Stimulated activated naive CD4-positive, alpha-beta T cell treated with Interleukin-2 at 50 U/mL for 16 hours (primary cell): ENCODE measurements at regions not wholly inside any gene's neighbourhood (a gene's known extent, or its start where the extent isn't known, plus 50 kb on each side); places are given as distances from the start of the nearest gene placed in this dataset.

Source experiments
- DNase-seq: peaks from one replicate; lab custom pipeline; 2025; lab: John Stamatoyannopoulos, UW

DNA sequence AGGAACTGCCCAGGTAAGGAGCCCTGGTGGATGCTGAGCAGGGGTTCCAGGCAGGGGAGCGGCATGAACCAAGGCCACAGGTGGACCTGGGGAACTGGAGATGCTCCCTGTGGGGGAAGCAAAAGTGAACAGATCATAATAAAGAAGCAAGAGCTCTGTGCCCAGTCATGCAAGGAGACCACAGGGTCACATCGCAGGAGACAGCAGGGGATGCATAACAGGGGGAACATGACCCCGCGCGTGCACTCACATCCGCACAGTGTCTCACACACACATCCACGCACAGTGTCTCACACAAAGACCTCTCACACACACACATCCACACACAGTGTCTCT lies 473.3 kb upstream of the HS6ST1 start:
- no peak for DNase-seq

DNA sequence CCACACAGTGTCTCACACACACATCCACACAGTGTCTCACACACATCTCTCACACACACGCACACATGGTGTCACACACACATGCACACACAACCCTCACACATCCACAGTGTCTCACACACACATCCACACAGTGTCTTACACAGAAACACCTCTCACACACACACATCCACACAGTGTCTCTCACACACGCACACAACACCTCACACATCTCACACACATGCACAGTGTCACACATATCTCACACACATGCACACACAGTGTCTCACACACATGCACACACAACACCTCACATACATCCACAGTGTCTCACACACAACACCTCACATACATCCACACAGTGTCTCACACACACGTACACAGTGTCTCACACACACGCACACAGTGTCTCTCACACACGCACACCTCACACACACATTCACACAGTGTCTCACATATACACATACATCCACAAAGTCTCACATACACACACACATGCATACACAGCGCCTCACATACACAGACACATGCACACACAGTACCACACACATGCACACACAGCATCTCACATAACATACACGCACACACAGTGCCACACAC lies 473.9 kb upstream of the HS6ST1 start:
- no peak for DNase-seq

DNA sequence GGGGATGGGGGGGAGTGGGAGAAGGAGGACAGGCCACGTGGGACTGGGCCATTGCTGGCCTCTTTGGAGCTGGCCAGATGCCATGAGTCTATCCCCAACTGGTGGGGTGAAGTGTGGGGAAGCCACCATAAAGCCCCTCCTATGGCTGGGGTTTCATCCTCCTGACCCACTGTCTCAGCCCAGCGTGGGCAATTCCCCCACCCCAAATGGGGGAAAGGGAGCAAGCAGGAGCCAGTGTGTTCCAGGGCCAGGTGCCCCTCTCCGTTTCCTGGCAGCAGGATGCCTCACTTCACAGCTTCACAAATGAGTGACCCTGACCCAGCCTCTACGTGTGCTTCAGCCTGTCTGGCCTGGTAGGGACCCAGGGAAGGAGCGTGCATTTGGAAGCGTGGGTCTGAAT lies 474.7 kb upstream of the HS6ST1 start:
- no peak for DNase-seq

DNA sequence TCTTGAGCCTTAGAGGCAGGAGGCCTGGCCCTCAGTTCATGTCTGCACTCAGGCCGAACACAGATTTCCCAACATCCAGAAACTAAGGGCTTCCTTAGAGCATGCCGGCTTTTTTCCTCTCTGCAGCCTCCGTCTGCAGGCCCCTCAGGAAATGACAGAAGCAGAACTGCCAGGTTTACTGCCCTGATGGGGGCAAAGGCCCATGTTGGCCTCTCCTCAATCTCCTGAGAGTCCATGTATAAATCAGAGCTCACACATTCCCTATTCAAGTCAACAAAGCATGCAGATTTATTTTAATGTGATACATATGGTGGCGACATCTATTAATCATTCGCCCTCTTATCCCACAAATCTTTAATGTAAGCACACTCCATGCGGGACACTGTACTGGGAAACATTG lies 475.6 kb upstream of the HS6ST1 start:
- DNase-seq, result no peak

DNA sequence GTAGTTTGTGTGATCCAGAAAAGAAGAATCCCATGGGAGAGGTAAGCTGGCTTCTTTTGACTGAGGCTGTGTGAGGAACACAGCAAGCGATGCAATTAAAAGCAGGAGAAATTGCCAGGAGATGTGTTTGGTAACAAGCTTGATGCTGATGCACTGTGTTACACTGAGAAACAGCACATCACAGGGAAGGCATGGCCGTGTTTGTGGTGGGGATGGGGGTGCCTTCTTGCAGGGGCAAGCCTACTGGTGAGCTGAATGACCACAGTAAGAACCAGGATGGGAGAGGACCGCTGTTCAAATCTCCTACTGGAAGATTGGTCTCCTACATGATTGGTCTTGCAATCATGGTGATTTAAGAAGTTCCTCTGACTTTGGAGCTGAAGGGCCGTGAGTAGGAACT lies 477.7 kb upstream of the HS6ST1 start:
- DNase-seq, result no peak

DNA sequence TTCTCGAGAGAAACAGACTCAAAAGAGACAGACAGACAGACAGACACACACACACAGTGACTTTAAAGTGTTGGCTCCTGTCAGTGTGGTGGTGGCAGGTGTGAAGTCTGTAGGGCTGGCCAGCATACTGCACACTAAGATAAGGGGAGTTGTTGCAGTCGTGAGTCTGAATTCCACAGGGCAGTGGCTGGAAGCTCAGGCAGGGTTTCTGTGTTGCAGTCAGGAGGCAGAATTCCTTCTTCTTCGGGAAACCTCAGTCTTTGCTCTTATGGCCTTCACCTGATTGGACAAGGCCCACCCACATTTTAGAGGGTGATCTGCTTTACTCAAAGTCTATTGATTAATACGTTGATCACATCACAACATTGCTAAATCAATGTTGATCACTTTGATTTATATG lies 478.4 kb upstream of the HS6ST1 start:
- DNase-seq, result no peak

DNA sequence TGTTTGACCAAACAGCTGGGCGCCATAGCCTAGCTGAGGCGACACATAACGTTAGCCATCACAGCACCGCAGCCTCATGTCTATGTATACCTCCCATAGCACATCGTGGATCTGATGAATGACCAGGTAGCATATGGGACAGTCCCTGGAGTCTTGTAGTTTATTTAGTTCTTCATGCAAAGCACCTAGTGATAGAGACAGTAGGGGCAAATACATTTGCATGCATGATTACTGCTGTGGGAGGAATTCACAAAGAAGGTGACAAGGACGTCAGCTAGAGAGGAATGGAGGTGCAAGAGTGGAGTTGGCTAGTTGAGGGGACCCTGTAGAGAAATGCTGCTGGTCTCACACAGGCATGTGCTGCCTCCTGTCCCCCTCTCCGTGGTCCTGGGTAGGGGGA lies 478.9 kb upstream of the HS6ST1 start:
- DNase-seq, result no peak

DNA sequence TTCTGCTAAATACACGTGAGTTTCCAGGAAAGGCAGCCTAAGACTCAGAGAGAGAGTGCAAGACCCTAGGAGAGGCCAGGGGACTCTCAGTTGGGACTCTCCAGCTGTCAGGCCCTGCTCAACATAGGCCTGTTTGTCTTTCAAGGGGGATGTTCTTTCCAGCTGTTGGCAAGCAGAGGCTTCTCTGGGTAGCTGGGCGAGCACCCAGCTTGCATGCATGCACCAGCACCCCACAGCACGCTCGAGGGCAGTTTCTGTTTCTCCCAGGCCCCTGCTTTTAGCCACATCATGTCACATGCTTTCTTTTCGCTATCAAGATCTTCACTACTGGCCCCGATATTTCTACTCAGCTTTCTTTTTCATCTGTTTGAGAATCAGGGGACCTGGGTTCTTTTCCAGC lies 479.3 kb upstream of the HS6ST1 start:
- DNase-seq, result no peak

DNA sequence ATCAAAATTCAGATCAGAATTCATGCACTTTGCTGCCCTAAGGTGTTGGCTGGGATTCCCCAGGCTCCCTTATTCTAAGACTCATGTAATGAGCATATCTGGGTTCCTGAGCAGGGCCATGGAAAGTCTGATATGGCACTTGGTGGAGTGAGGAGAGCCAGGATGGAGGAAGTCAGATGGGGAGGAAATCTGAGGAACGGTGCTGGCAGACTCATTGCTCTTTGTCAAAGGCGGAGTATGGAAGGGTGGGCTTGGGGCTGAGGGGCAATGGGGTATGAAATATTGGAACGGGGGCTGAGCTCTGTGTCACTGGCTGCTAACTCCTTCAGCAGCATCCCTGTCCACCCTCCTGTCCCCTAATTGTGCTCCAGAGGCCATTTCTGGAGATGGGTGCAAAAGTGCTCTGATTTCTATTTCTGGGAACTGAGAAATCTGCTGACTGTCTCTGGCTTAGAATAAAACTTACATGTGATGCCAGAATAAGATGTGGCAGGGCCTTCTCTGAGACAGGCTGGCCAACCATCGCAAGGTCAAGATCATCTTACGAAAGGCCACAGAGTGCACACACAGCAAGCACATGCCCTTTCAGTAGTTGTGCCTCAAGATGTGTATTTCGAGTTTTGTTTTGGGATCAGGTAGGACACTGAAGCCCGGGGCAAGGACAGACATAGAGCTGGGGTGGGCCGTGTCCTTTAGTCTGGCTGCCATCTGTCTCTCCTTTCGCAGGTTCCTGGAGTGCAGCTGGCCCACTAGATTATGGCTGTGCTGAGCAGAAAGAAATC lies 480.0 kb upstream of the HS6ST1 start:
- DNase-seq, result no peak

DNA sequence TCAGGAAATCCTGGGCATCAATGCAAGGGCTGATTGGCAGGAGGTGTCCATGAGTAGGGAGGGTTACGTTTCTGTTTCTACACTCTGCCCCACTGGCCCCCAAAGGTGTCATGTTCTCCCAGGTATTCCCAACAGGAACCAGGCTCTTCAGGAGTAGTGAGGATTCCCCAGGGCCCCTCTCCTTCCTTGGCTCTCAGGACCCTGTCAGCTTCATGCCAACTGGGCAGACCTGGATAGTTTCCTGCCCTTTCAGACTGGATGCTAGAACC lies 480.6 kb upstream of the HS6ST1 start:
- DNase-seq, result no peak

DNA sequence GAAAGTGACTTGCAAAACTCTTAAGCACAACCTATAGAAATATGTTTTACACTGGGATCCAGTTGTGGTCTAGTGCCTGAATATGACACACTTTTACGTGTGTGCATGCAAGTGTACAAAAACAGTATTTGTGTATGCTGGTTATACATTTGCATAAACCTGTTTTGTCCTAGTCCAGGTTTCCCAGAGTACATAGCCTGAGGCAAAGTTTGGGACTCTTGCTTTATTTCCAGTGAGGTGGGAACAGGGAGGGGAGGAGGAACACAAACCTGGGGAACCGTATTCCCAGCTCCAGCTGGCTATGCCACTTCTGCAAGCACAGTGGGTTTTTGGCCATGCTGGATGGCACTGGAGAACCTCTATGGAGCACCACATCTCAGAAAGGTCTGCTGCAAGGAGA lies 481.1 kb upstream of the HS6ST1 start:
- no peak for DNase-seq

DNA sequence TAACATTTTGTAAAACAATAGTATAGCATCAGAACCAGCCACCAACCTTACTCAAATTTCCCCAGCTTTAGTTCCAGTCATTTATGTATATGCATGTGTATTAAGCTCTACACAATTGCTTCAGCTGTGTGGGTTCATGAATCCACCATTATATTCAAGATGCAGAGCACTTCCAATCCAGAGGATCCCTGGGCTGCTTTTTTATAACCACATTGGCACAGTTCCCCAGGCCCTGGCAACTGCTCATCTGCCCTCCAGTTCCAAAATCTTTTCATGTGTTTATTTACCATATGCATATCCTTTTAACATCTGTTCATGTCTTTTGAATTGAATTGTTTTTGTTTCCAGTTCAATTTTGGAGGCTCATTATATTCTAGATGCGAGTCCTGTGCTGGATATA lies 482.9 kb upstream of the HS6ST1 start:
- DNase-seq, result no peak

DNA sequence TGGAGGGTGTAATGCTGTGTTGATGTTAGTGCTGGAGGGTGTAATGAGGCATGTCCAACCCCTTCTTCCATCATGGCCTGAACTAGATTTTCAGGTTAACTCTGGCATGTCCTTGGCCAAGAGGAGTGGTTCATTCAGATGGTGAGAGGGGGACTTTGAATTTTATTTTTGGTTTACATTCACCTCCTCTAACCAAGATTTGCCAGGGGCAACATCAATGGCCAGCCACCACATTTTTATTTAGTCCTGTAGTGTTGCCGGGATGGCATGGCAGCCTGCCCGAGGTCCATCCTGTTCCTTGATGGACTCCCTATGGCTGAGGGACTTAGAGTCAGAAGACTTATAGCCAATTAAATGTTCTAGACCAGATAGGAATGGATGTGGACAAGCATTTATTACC lies 484.6 kb upstream of the HS6ST1 start:
- DNase-seq, result no peak

DNA sequence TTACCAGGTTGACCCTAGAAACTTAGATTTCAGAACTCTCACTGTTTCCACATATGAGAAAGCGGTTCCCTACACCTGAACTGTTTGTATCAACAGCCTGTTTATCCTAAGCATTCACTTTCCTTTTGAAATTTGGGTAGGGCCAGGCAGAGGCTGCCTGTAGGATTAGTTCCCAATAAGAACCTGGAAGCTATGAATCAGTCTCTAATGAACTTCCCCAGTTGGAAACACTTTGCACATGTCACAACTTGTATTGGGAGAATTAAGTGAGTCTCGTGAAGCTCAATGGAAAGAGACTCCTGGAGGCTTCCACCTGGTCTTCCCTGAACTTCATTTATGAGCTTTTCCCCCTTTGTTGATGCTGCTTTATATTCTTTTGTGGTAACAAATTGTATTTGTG lies 486.6 kb upstream of the HS6ST1 start:
- DNase-seq, result no peak

DNA sequence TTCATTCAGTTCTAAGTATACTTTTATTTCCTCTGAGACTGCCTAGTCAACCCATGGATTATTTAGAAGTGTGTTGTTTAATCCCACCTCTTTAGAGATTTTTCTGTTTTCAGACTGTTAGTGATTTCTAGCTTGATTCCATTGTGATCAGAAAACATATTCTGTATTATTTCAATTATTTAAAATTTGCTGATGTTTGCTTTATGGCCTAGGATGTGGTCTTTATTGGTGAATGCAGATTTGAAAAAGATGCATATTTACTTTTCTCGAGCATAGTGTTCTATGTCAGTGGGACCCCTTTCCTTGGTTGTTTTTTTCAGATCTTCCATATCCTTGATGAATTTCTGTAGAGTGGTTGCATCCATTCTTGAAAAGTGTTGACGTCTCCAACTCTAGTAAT lies 487.2 kb upstream of the HS6ST1 start:
- DNase-seq, result no peak

DNA sequence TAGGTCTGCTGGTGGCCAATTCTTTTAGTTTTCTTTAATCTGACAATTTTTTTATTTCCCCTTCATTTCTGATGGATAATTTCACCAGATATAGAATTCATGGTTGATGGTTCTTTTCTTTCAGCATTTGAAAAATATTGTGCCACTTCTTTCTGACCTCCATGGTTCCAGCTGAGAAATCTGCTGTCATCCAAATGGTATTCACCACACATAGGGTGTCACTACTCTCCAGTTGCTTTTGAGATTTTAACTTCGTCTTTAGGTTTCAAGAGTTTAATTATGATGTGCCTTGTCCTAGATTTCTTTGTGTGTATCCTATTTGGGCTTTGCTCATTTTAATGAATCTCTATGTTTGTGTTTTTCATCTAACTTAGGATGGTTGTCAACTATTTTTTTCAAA lies 488.6 kb upstream of the HS6ST1 start:
- no peak for DNase-seq

DNA sequence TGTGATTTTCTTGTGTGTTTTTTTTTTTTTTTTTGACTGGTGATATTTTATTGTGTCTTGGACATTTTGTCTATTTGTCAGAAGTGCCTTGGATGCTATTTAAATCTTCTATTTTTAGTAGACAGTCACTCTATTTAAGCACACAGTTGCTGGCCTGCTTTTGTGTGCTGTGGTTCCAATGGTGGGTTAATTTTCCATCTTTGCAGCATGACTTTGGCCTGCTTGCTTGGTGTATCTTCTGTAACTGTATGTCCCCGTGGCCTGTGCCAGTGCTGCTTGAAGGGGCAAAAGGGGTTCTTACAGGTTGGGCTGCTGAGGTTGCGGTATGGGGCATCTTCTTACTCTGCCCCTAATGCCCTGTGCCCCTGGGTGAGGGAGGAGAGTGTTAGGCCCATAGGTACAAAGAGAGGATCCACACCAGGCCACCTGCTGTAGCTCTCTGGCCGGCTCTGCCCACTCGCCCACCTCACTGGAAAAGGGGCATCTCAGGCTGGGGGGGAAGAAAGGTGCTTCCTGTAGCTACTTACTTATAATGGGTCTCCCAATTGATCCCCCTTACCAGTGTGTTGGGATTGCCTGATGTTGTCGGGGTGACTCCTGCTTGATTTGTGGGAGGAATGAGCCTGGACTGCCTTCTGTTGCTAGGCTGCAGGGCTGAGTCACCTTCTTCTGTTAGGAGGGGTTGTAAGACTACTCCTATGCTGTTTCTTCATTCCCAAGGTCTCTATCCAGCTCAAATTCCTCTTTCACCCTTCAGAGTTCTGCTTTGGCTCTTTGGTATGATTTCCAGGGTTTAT lies 490.0 kb upstream of the HS6ST1 start:
- DNase-seq, result no peak

DNA sequence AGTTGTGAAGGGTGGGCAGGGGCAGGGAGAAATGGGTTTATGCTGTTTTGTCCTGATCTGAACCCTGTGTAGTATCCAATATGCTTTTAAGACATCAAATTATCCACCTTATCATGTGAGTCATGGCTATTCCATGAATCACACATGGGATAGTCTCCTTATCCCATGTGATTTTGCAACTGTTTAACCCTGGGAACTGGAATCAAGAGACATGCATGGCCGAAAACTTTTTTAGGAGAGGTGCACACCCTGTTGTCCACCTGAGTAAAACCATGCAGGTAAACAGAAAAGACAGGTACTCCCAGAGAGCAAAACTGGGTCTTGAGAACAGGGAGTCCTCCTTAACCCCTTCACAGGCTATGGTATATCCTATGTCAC lies 490.6 kb upstream of the HS6ST1 start:
- no peak for DNase-seq

DNA sequence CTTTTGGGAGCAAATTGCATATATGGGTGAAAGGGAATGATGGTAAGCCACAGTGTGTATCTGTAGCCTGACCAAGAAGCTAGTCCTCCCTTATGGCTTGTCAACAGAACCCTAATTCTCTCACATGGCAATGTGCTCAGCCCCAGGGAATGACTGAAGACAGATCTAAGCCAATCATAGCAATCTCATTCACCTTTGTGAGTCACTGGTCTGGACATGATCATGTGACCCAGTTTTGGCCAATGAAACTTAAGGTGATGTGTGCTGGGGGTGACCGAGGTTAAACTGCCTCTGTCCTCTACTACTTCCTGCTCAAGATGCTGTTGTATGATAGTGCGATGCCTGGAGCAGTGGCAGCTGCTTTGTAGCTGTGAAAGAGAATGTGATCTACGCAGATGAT lies 491.2 kb upstream of the HS6ST1 start:
- no peak for DNase-seq

DNA sequence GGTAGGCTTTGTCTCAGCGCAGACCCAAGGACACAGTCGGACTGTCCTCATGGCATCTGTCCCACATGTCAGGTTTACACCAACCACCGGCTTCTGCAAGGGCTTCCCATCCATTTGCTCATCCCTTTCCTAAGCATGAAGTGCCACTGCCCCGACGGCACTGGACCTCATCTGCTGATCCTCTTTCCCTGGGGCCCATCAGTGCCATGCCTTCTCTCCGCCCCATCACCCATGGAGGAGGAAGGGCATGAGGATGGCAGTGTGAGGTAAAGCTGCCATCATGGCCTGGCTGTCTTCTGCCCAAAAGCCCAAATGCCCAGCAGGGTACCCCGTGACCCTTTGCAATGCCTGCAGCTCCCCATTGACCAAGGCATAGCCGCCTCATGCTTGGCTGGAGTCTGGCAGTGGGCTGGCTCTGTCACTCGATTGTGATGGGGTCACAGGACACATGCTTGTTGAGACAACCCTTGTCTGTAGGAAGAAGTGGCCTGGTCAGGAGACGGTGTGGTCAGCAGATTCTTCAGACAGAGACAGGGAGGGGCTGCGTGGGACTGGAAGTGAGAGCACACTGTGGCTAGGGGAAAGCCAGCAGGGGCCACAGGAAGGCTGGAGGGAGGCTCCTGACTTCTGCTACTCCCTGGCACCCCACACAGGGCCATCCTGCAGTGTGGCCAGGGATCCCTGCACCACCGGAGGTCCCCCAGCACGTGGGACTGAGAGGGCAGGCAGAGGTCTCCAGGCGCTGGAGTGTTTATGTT lies 493.7 kb upstream of the HS6ST1 start:
- no peak for DNase-seq

DNA sequence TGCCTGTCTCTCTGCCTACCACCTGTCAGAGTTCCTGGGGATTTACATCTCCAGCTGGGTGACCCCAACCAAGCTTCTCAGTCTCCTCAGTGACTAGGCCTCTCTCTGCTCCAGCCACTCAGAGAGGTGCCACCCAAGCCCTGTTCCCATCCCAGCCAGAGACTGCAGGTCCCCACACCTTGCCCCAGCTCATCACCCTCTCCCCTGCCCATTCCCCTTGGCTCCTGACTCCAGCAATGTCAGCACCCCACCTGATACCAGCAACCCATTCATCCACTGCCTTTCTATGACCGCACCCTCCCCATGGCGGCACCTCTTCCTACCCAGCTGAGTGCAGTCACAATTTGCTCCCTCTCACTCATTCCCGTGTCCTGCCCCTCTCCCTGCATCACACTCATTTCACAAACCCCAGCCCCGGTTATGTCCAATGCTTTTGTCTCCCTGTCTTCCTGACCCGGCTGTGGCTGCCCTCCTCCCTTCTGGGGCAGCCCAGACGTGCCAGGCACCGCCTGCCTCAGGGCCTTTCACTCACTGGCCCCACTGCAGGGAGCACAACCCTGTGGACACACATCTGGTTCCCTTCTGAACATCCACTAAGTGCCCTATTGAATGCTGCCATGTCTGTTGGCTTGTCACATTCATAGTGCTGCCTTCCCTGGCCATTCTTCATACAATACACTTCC lies 494.8 kb upstream of the HS6ST1 start:
- no peak for DNase-seq

DNA sequence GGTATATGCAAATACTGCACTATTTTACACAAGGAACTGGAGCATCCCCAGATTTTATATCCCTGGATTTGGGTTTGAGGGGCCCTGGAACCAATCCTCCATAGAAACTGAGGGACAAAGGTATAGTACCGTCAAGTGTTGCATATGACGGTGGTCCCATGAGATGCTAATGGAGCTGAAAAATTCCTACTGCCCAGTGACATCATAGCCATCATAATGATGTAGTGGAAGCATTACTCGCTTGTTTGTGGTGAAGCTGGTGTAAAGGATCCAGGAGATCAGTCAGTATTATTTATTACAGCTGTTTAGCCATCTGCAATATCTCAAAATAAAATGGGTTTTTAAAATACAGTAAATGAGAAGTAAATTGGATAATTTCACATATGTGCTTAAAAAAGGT lies 496.6 kb upstream of the HS6ST1 start:
- DNase-seq, result no peak

DNA sequence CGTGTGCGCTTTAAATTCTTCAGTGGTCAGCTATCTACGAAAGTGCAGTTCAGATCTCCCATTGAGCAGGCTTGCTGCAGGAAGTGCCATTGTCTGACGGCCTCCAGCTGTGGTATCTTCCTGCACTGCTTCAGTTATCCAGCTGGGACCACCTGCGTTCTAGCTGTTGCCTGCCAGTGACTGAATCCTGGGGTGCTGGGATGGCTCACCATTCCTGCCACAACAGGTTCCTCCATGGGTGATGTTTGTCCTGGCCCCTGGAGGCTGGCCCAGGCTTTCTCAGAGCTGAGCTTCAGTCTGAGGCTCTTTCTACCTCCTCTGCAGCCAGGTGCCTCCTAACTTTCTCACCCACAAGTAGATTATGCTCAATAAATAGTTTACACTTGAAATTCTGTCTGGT lies 498.5 kb upstream of the HS6ST1 start:
- DNase-seq, result no peak
